ENCODE measurements at regions not wholly inside any gene's neighbourhood (a gene's known extent, or its start where the extent isn't known, plus 50 kb on each side); places are given as distances from the start of the nearest gene placed in this dataset.

DNA sequence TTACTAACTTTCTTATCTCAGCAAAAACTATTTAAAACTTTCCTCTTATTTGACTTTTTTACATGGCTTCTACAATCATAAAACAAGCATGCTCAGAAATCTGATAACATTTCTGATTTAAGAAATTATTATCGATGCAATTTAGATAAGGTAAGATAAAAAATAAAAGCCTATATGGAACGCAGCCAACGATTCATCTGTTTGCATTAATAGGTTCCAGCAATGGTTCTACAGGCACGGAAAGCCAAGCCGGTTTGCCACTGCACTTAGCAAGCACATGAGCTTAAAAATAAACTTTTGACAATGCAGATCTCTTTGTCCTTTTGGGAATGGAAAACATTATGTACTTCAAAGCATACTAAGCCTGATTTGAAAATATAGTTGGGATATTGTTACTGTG, 77.5 kb upstream of the KCNK2 start:
- peak overlapping the region; percentile 15 for H3K4me2 ChIP-seq (ENCODE audit: low read length)
- no peak overlapping the region for H3K9ac ChIP-seq (ENCODE audit: low read length)

GRCh38 chr1:215005656-215006345, 76.7 kb upstream of the KCNK2 start:
- Mint-ChIP-seq H3K9me3 (ENCODE audit: unreplicated experiment) (no peaks in the 10 kb centered on the region), H3K4me1 (ENCODE audit: low read depth, unreplicated experiment) (peaks cover 2% of the 10 kb centered on the region), H3K27me3 (ENCODE audit: low read depth, unreplicated experiment) (no peaks in the 10 kb centered on the region), H3K36me3 (ENCODE audit: low read depth, unreplicated experiment) (no peaks in the 10 kb centered on the region), H3K4me3 (ENCODE audit: unreplicated experiment) (no peak overlapping the region), H3K27ac (ENCODE audit: unreplicated experiment) (no peak overlapping the region)
- Histone ChIP-seq H2AFZ (ENCODE audit: low read depth, low read length) (no peak overlapping the region), H3K9me3 (ENCODE audit: insufficient read depth, low read depth, low read length) (no peaks in the 10 kb centered on the region), H3K4me1 (ENCODE audit: insufficient read depth, low read length) (peaks cover 25% of the 10 kb centered on the region), H3K27ac (ENCODE audit: low read depth, low read length) (no peak overlapping the region), H3K9ac (ENCODE audit: low read length) (no peak overlapping the region), H3K36me3 (ENCODE audit: insufficient read depth, low read length) (no peaks in the 10 kb centered on the region), H3K79me2 (ENCODE audit: insufficient read depth, low read length) (no peaks in the 10 kb centered on the region), H3K27me3 (ENCODE audit: insufficient read depth, low read length) (no peaks in the 10 kb centered on the region), H4K20me1 (ENCODE audit: insufficient read depth, low read length) (no peaks in the 10 kb centered on the region), H3K4me2 (ENCODE audit: low read length) (peak overlapping the region; percentile 15), H3K4me3 (ENCODE audit: insufficient read depth, low read depth, low read length) (no peak overlapping the region)
- DNase-seq (ENCODE audit: low read depth) (no peak), FAIRE-seq (peak; percentile 37)
- TF ChIP-seq EZH2 (IDR thresholded peaks at IDR 0.05; ENCODE audit: insufficient read depth, low read length) = no peak
- TF ChIP-seq, protein P1, sequence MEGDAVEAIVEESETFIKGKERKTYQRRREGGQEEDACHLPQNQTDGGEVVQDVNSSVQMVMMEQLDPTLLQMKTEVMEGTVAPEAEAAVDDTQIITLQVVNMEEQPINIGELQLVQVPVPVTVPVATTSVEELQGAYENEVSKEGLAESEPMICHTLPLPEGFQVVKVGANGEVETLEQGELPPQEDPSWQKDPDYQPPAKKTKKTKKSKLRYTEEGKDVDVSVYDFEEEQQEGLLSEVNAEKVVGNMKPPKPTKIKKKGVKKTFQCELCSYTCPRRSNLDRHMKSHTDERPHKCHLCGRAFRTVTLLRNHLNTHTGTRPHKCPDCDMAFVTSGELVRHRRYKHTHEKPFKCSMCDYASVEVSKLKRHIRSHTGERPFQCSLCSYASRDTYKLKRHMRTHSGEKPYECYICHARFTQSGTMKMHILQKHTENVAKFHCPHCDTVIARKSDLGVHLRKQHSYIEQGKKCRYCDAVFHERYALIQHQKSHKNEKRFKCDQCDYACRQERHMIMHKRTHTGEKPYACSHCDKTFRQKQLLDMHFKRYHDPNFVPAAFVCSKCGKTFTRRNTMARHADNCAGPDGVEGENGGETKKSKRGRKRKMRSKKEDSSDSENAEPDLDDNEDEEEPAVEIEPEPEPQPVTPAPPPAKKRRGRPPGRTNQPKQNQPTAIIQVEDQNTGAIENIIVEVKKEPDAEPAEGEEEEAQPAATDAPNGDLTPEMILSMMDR (IDR thresholded peaks at IDR 0.05; ENCODE audit: insufficient read depth, low read depth, low read length) = no peak

More for the DNA sequence above, 77.5 kb upstream of the KCNK2 start:
- no peaks in the 10 kb centered on the region for H3K27me3 ChIP-seq (ENCODE audit: insufficient read depth, low read length)
- H3K79me2 ChIP-seq (ENCODE audit: insufficient read depth, low read length) = no peaks in the 10 kb centered on the region
- no peak for TF ChIP-seq EZH2 (IDR thresholded peaks at IDR 0.05; ENCODE audit: insufficient read depth, low read length)
- TF ChIP-seq, protein P1 (IDR thresholded peaks at IDR 0.05; ENCODE audit: insufficient read depth, low read depth, low read length) = no peak
- no peaks in the 10 kb centered on the region for H4K20me1 ChIP-seq (ENCODE audit: insufficient read depth, low read length)
- H3K36me3 ChIP-seq (ENCODE audit: insufficient read depth, low read length) = no peaks in the 10 kb centered on the region
- no peak overlapping the region for H3K4me3 ChIP-seq (ENCODE audit: insufficient read depth, low read depth, low read length)
- peaks cover 25% of the 10 kb centered on the region for H3K4me1 ChIP-seq (ENCODE audit: insufficient read depth, low read length)
- no peaks in the 10 kb centered on the region for H3K9me3 ChIP-seq (ENCODE audit: insufficient read depth, low read depth, low read length)
- no peak overlapping the region for H2AFZ ChIP-seq (ENCODE audit: low read depth, low read length)
- Mint-ChIP-seq H3K27me3 (ENCODE audit: low read depth, unreplicated experiment) (no peaks in the 10 kb centered on the region), H3K4me3 (ENCODE audit: unreplicated experiment) (no peak overlapping the region), H3K9me3 (ENCODE audit: unreplicated experiment) (no peaks in the 10 kb centered on the region), H3K36me3 (ENCODE audit: low read depth, unreplicated experiment) (no peaks in the 10 kb centered on the region), H3K27ac (ENCODE audit: unreplicated experiment) (no peak overlapping the region), H3K4me1 (ENCODE audit: low read depth, unreplicated experiment) (peaks cover 2% of the 10 kb centered on the region)
- FAIRE-seq = no peak
- no peak for DNase-seq (ENCODE audit: low read depth)
- H3K27ac ChIP-seq (ENCODE audit: low read depth, low read length) = no peak overlapping the region

DNA sequence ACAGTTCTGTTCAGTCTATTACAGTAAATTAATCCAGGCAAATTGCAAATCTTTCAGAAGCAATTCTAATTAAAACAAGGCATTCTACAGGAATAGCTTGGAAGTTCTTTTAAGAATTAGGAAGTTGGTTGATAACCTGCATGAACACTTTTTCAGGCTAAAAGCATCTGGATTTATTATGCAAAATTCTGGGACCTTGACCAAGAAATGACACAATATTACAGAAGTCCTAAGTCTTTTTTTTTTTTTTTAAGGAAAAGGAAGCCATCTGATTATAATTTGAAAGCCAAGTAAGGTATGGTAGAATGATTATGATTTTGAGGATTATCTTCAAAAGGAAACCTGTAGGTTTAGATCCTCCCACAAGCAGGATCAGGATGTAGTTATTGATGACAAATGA, 74.7 kb upstream of the KCNK2 start:
- Mint-ChIP-seq H3K27me3 (ENCODE audit: low read depth, unreplicated experiment) (no peaks in the 10 kb centered on the region), H3K4me1 (ENCODE audit: low read depth, unreplicated experiment) (no peaks in the 10 kb centered on the region), H3K36me3 (ENCODE audit: low read depth, unreplicated experiment) (no peaks in the 10 kb centered on the region), H3K4me3 (ENCODE audit: unreplicated experiment) (no peak overlapping the region), H3K9me3 (ENCODE audit: unreplicated experiment) (no peaks in the 10 kb centered on the region), H3K27ac (ENCODE audit: unreplicated experiment) (no peak overlapping the region)
- Histone ChIP-seq H3K27ac (ENCODE audit: low read depth, low read length) (no peak overlapping the region), H3K27me3 (ENCODE audit: insufficient read depth, low read length) (no peaks in the 10 kb centered on the region), H3K79me2 (ENCODE audit: insufficient read depth, low read length) (no peaks in the 10 kb centered on the region), H4K20me1 (ENCODE audit: insufficient read depth, low read length) (no peaks in the 10 kb centered on the region), H3K4me3 (ENCODE audit: insufficient read depth, low read depth, low read length) (no peak overlapping the region), H2AFZ (ENCODE audit: low read depth, low read length) (no peak overlapping the region), H3K4me2 (ENCODE audit: low read length) (no peak overlapping the region), H3K36me3 (ENCODE audit: insufficient read depth, low read length) (no peaks in the 10 kb centered on the region), H3K9ac (ENCODE audit: low read length) (no peak overlapping the region), H3K9me3 (ENCODE audit: insufficient read depth, low read depth, low read length) (no peaks in the 10 kb centered on the region), H3K4me1 (ENCODE audit: insufficient read depth, low read length) (peaks cover 10% of the 10 kb centered on the region)
- no peak for DNase-seq (ENCODE audit: low read depth)
- TF ChIP-seq EZH2 (IDR thresholded peaks at IDR 0.05; ENCODE audit: insufficient read depth, low read length) = no peak
- TF ChIP-seq, protein P1 (IDR thresholded peaks at IDR 0.05; ENCODE audit: insufficient read depth, low read depth, low read length) = no peak
- no peak for FAIRE-seq

All from astrocyte (in vitro differentiated cells and primary cell).